Activated B cell treated with CpG ODN at 0.5 μM for 24 hours (primary cell): ENCODE measurements at regions not wholly inside any gene's neighbourhood (a gene's known extent, or its start where the extent isn't known, plus 50 kb on each side); places are given as distances from the start of the nearest gene placed in this dataset.

Source experiments
- ATAC-seq: fragments of 200-7000 bp; cut with Tn5 transposase; one replicate; pipeline ENCODE4 v1.10.0; 2021; ENCODE audit warnings: low read depth, mild to moderate bottlenecking, moderate library complexity
- CTCF ChIA-PET: fragments of 350-600 bp; sonication (Branson Sonifier 250); formaldehyde crosslinking; loops from one replicate; lab custom pipeline; 2021; ENCODE audit warnings: antibody characterized with exemption; lab: Charles Lee
- POLR2A ChIA-PET: fragments of 350-600 bp; sonication (Branson Sonifier 250); formaldehyde crosslinking; loops from one replicate; lab custom pipeline; 2021; ENCODE audit warnings: antibody characterized with exemption; lab: Charles Lee
- DNase-seq: peaks from one replicate; pipeline ENCODE4 v3.0.0; 2022
- H3K27ac Mint-ChIP-seq: one replicate; pipeline ENCODE4 v1.8.0; 2020; ENCODE audit warnings: mixed read lengths
- H3K27me3 Mint-ChIP-seq: one replicate; pipeline ENCODE4 v1.8.0; 2021; ENCODE audit warnings: mixed read lengths
- H3K36me3 Mint-ChIP-seq: one replicate; pipeline ENCODE4 v1.8.0; 2021; ENCODE audit warnings: low read depth, mixed read lengths
- H3K4me1 Mint-ChIP-seq: one replicate; pipeline ENCODE4 v1.8.0; 2021; ENCODE audit warnings: mixed read lengths
- H3K4me3 Mint-ChIP-seq: one replicate; pipeline ENCODE4 v1.8.0; 2020; ENCODE audit warnings: mild to moderate bottlenecking, mixed read lengths
- H3K9me3 Mint-ChIP-seq: one replicate; pipeline ENCODE4 v1.8.0; 2020; ENCODE audit warnings: mixed read lengths
- CTCF ChIP-seq: fragments of 200-600 bp; IDR thresholded peaks from one replicate; pipeline ENCODE4 v1.8.0; 2022; ENCODE audit warnings: antibody characterized with exemption, mild to moderate bottlenecking
- intact Hi-C: fragments of 100-400 bp; cut with micrococcal nuclease; formaldehyde crosslinking; loops from one replicate; pipeline ENCODE4 v1.15.1; 2024

DNA sequence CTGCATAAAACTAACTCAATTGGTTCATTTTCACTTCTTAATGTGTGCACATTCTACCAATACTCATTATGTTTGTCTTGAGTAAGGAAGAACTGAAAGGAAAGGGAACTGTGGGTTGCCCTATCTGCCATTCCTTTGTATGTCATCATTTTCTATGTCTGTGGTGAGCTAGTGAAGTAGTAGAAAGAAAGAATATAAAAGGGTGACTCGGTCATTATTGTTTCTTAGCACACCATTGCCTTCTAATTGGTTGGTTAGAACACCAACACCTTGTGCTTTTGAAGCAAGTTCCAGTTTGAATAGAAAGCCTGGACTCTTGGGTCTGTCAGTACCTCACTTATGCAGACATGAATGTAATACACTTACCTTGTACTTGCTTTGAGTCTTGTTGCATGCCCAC, 64.3 kb upstream of the MDFIC start:
- POLR2A ChIA-PET, result no interaction called here
- ATAC-seq (no peak), DNase-seq (no peak)
- Mint-ChIP-seq H3K27ac (no peak overlapping the region), H3K36me3 (no peaks in the 10 kb centered on the region), H3K4me1 (no peaks in the 10 kb centered on the region), H3K27me3 (peaks cover 2% of the 10 kb centered on the region), H3K4me3 (no peak overlapping the region), H3K9me3 (no peaks in the 10 kb centered on the region)
- intact Hi-C loops, result no loop called here
- no peak for TF ChIP-seq CTCF
- CTCF ChIA-PET, result no interaction called here

DNA sequence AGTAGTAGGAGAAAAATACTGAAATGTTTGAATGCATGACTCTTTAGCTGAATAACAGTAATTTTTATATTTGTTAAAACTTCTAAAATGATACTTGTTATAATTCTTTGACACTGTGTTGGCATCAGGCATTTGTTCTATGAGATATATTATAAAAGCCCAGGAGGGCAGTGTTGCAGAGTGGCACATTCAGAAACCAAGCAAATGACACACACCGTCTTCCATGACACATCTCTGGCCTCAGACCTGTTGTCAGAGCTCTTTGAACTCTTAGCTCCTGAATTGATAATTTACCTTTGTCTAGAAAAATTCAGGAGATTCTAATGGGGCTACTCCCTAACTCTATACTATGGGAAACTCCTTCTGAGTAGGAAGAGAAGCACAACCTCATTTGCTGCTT, 62.4 kb upstream of the MDFIC start:
- no peak for TF ChIP-seq CTCF
- H3K4me1 Mint-ChIP-seq, result no peaks in the 10 kb centered on the region
- no peak overlapping the region for H3K4me3 Mint-ChIP-seq
- H3K27ac Mint-ChIP-seq, result no peak overlapping the region
- no peaks in the 10 kb centered on the region for H3K36me3 Mint-ChIP-seq
- H3K9me3 Mint-ChIP-seq, result no peaks in the 10 kb centered on the region
- ATAC-seq, result no peak
- no peaks in the 10 kb centered on the region for H3K27me3 Mint-ChIP-seq
- ChIA-PET CTCF (no interaction called here), POLR2A (no interaction called here)
- DNase-seq, result no peak
- intact Hi-C loops, result no loop called here

GRCh38 chr7:114860206-114860605, 61.7 kb upstream of the MDFIC start:
- DNase-seq, result no peak
- H3K9me3 Mint-ChIP-seq, result no peaks in the 10 kb centered on the region
- no peak for TF ChIP-seq CTCF
- ChIA-PET CTCF (no interaction called here), POLR2A (no interaction called here)
- no peak for ATAC-seq
- no peaks in the 10 kb centered on the region for H3K27me3 Mint-ChIP-seq
- no peaks in the 10 kb centered on the region for H3K4me1 Mint-ChIP-seq
- H3K27ac Mint-ChIP-seq, result no peak overlapping the region
- H3K4me3 Mint-ChIP-seq, result no peak overlapping the region
- intact Hi-C loops, result loop anchor here (5.0 to 10.0 kb wide), 2 partner anchors 833 to 845 kb away; no protein-coding TSS in a partner anchor
- H3K36me3 Mint-ChIP-seq, result no peaks in the 10 kb centered on the region

GRCh38 chr7:114862406-114862805, 59.5 kb upstream of the MDFIC start:
- H3K4me3 Mint-ChIP-seq, result no peak overlapping the region
- ATAC-seq (no peak), DNase-seq (no peak)
- TF ChIP-seq CTCF, result no peak
- H3K4me1 Mint-ChIP-seq, result peaks cover 10% of the 10 kb centered on the region
- intact Hi-C loops, result loop anchor here (5.0 to 10.0 kb wide), 2 partner anchors 835 to 842 kb away; no protein-coding TSS in a partner anchor
- CTCF ChIA-PET, result interaction anchor here (1.2 to 7.8 kb wide), 2 partner anchors 77 to 355 kb away, joined by 3 to 88 read pairs; no protein-coding TSS in a partner anchor
- H3K36me3 Mint-ChIP-seq, result no peaks in the 10 kb centered on the region
- H3K27ac Mint-ChIP-seq, result no peak overlapping the region
- POLR2A ChIA-PET, result no interaction called here
- no peaks in the 10 kb centered on the region for H3K9me3 Mint-ChIP-seq
- no peaks in the 10 kb centered on the region for H3K27me3 Mint-ChIP-seq

DNA sequence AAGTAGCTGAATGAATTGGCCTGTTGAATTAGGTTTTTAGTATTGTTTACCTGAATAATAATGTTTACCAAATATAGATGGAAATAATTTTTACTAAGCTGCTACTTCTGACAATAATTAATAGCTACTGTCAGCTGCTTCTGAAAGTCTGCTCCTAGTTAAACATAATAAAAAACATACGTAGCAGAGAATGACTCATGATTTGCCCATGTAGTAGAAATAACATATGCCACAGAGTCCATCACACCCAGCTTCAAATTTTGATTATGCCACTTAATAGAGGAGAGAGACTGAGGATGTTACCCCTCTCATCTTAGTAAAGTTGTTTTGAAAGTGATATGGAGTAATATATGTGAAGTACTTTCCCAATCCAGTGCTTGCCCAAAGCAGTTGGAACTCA, 57.6 kb upstream of the MDFIC start:
- H3K4me3 Mint-ChIP-seq, result no peak overlapping the region
- POLR2A ChIA-PET, result interaction anchor here (3.0 kb wide), 1 partner anchor 58 kb away, joined by 12 read pairs; the partner anchor contains the start of gene MDFIC
- intact Hi-C loops, result loop anchor here (2.0 to 10.0 kb wide), 3 partner anchors 145 to 841 kb away; no protein-coding TSS in a partner anchor
- no peaks in the 10 kb centered on the region for H3K9me3 Mint-ChIP-seq
- H3K27me3 Mint-ChIP-seq, result no peaks in the 10 kb centered on the region
- CTCF ChIA-PET, result interaction anchor here (1.1 to 7.8 kb wide), 12 partner anchors 25 to 843 kb away, joined by 3 to 88 read pairs (median 12); no protein-coding TSS in a partner anchor
- TF ChIP-seq CTCF, result no peak
- H3K4me1 Mint-ChIP-seq, result peaks cover 10% of the 10 kb centered on the region
- H3K36me3 Mint-ChIP-seq, result no peaks in the 10 kb centered on the region
- no peak for DNase-seq
- no peak for ATAC-seq
- no peak overlapping the region for H3K27ac Mint-ChIP-seq
